Uterus (tissue), 3 donors: ENCODE measurements at regions not wholly inside any gene's neighbourhood (a gene's known extent, or its start where the extent isn't known, plus 50 kb on each side); places are given as distances from the start of the nearest gene placed in this dataset.

Experiments used
- DNase-seq, 2 donors: peaks; one replicate each; pipeline ENCODE4 v3.0.0-alpha.2; 2019 to 2020
- H3K27ac ChIP-seq, 2 donors: fragments of 200-600 bp; sonication (generic); 1 replicate in 1 of 2; 2 replicates in 1 of 2; pipeline ENCODE4 v1.5.1; 2016 to 2018
- H3K27me3 ChIP-seq, 2 donors: fragments of 200-600 bp; sonication (generic); one replicate each; pipeline ENCODE4 v1.5.1; 2018 to 2019; ENCODE audit warnings: control low read depth in 1 of 2
- H3K36me3 ChIP-seq, 2 donors: fragments of 200-600 bp; sonication (generic); one replicate each; pipeline ENCODE4 v1.5.1; 2019; ENCODE audit warnings: control low read depth in 1 of 2
- H3K4me1 ChIP-seq, 2 donors: fragments of 200-600 bp; sonication (generic); one replicate each; pipeline ENCODE4 v1.5.1; 2018 to 2019; ENCODE audit warnings: control low read depth in 1 of 2
- H3K4me3 ChIP-seq, 2 donors: fragments of 200-600 bp; sonication (generic); 1 replicate in 1 of 2; 2 replicates in 1 of 2; pipeline ENCODE4 v1.5.1; 2018 to 2019; ENCODE audit warnings: mild to moderate bottlenecking in 1 of 2
- H3K9me3 ChIP-seq, 2 donors: fragments of 200-600 bp; sonication (generic); one replicate each; pipeline ENCODE4 v1.5.1; 2019; ENCODE audit warnings: control low read depth in 1 of 2
- CTCF ChIP-seq, 4 experiments: fragments of 200-600 bp in 2 of 4; fragments of 450-650 bp in 2 of 4; sonication (generic) in 2 of 4; IDR thresholded peaks; one replicate each; pipeline ENCODE4 v1.5.1; 2016 to 2019; ENCODE audit warnings: antibody characterized with exemption in 4 of 4, mild to moderate bottlenecking in 2 of 4, moderate library complexity in 1 of 4
- POLR2A ChIP-seq, 2 donors: fragments of 450-650 bp; IDR thresholded peaks; one replicate each; pipeline ENCODE4 v1.6.1; 2016; ENCODE audit warnings: antibody characterized with exemption in 2 of 2, mild to moderate bottlenecking in 1 of 2, moderate library complexity in 1 of 2
- intact Hi-C: fragments of 100-400 bp; cut with DNase I; formaldehyde crosslinking; loops from one replicate; pipeline ENCODE4 v1.15.1; 2023; ENCODE audit warnings: low total_unique reads
- donor health status: DM: yes; HTN: yes; CAD: no.

GRCh38 chr11:71188073-71188472, 64.3 kb downstream of the SHANK2 start:
- intact Hi-C loops, result no loop called here
- Histone ChIP-seq H3K9me3 (no peaks in the 10 kb centered on the region), H3K4me3 (no peak overlapping the region), H3K4me1 (no peaks in the 10 kb centered on the region), H3K36me3 (no peaks in the 10 kb centered on the region), H3K27me3 (no peaks in the 10 kb centered on the region), H3K27ac (no peak overlapping the region)
- no peak for DNase-seq
- TF ChIP-seq CTCF (IDR thresholded peaks at IDR 0.05) (no peak), POLR2A (IDR thresholded peaks at IDR 0.05) (no peak)

DNA sequence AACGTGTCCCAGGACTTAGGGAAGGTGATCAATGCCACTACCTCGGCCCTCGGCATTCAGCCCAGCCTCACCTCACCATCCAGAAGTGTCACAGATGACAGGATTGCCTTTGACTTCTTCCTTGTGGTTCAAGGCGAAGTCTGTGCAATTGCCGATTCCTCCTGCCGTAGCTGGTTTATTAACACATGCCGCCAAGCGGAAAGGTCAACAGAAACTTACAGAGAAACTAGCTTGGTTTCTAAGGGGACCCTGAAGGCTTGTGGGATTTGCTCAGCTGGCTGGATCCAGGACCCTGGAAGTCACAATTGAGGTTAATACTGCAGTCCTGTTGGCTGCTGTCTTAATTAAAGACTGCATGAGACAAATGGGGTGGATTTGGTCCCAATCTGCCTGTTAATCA, 65.6 kb downstream of the SHANK2 start:
- intact Hi-C loops, result no loop called here

GRCh38 chr11:71185411-71185810, 67.0 kb downstream of the SHANK2 start:
- intact Hi-C loops, result no loop called here
- no peaks in the 10 kb centered on the region for H3K4me1 ChIP-seq
- H3K36me3 ChIP-seq, result no peaks in the 10 kb centered on the region
- H3K27ac ChIP-seq, result no peak overlapping the region
- no peaks in the 10 kb centered on the region for H3K9me3 ChIP-seq
- no peak for DNase-seq
- no peak for TF ChIP-seq CTCF (IDR thresholded peaks at IDR 0.05)
- no peak for TF ChIP-seq POLR2A (IDR thresholded peaks at IDR 0.05)
- no peak overlapping the region for H3K4me3 ChIP-seq
- H3K27me3 ChIP-seq, result no peaks in the 10 kb centered on the region

More for the DNA sequence above, 65.6 kb downstream of the SHANK2 start:
- Histone ChIP-seq H3K27ac (no peak overlapping the region), H3K9me3 (no peaks in the 10 kb centered on the region), H3K36me3 (no peaks in the 10 kb centered on the region), H3K4me3 (no peak overlapping the region), H3K27me3 (no peaks in the 10 kb centered on the region), H3K4me1 (no peaks in the 10 kb centered on the region)
- TF ChIP-seq CTCF (IDR thresholded peaks at IDR 0.05), result no peak
- TF ChIP-seq POLR2A (IDR thresholded peaks at IDR 0.05), result no peak
- DNase-seq, result no peak

- Histone ChIP-seq H3K4me3 (no peak overlapping the region), H3K9me3 (no peaks in the 10 kb centered on the region), H3K36me3 (no peaks in the 10 kb centered on the region), H3K4me1 (no peaks in the 10 kb centered on the region), H3K27me3 (no peaks in the 10 kb centered on the region), H3K27ac (no peak overlapping the region)
- intact Hi-C loops, result no loop called here
- no peak for DNase-seq
- TF ChIP-seq CTCF (IDR thresholded peaks at IDR 0.05), result no peak
- no peak for TF ChIP-seq POLR2A (IDR thresholded peaks at IDR 0.05)
Observed at GRCh38 chr11:71184421-71185210, 67.8 kb downstream of the SHANK2 start.

DNA sequence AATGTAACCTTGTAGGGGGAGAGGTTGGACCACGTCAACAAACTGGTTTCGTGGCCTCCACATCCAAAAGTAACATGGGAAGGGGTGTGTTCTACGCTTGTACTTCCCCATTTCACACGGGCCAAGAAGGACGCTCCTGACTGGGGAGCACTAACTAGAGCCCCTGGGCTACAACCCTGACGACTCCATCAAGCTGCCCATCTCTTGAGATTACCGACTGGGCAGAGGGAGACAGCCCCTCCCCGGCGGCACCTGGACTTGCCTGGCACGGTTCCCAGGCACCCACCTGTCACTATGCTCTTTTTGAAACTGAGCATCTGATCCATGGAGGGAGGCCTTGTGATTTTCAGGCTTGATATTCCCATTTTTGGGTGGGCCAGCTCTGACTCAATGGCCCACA, 68.5 kb downstream of the SHANK2 start:
- no peaks in the 10 kb centered on the region for H3K36me3 ChIP-seq
- H3K4me3 ChIP-seq, result no peak overlapping the region
- H3K27ac ChIP-seq, result no peak overlapping the region
- intact Hi-C loops, result no loop called here
- no peaks in the 10 kb centered on the region for H3K9me3 ChIP-seq
- H3K27me3 ChIP-seq, result no peaks in the 10 kb centered on the region
- no peak for DNase-seq
- no peaks in the 10 kb centered on the region for H3K4me1 ChIP-seq
- TF ChIP-seq CTCF (IDR thresholded peaks at IDR 0.05) (no peak), POLR2A (IDR thresholded peaks at IDR 0.05) (no peak)
